NCI-H1048 (cell line): ENCODE measurements at regions not wholly inside any gene's neighbourhood (a gene's known extent, or its start where the extent isn't known, plus 50 kb on each side); places are given as distances from the start of the nearest gene placed in this dataset.
"Not testable (repeated sequence)": the region's sequence is repeated elsewhere in the genome, so short reads cannot be mapped to it uniquely, and the experiment has no call there.

Experiments used
- DNase-seq: peaks from one replicate; lab custom pipeline; 2025; lab: John Stamatoyannopoulos, UW

DNA sequence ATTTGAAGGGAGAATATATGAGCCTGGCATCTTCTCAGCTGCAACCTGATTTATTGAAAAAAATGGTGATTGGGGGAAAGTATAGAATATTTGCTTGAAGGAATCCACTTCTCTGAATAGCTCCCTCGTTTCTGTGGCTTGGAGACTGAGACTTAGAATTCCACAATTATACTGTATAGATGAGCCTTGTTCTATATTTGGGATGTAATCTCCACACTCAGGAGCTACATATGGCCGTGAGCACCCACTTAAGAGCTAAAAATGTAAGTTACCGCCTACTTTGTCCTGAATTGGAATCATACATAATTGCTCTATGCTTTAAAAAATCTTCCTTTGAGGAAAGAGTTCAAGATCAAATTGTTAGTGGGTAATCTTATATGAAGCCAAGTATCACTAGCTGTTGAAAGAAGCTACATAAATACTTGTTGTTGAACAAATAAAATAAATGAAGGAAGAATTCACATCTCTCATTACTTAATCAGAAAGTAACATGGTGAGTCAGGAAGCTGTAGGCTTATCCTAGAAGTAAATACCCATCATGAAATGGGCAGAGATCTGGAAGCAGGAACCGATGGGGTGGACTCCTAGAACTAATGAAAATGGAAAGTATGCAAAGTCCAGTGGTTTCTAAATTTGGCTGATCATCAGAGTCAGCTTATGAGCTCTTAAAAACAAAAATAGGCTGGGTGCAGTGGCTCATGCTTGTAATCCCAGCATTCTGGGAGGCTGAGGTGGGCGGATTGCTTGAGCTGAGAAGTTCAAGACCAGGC lies 254.3 kb downstream of the SOX4 start:
- DNase-seq = no peak

DNA sequence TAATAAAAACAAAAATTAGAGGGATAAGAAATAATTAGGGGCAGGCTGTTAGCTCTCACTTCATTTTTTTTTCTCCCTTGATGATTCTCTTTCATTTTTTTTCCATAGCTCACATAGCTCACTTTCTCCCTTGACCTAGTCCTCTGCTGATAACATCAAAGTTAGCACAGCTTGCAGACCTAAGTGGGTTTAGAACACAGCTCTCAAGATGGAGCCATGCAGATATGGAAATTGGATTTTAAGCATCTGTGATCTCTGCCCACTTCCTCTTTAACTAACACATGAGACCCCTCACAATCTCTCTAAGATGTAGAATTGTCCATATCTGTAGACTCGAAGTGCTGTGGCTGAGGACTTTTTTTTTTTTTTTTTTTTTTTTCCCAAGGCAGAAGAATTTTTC lies 257.1 kb downstream of the SOX4 start:
- DNase-seq = no peak

DNA sequence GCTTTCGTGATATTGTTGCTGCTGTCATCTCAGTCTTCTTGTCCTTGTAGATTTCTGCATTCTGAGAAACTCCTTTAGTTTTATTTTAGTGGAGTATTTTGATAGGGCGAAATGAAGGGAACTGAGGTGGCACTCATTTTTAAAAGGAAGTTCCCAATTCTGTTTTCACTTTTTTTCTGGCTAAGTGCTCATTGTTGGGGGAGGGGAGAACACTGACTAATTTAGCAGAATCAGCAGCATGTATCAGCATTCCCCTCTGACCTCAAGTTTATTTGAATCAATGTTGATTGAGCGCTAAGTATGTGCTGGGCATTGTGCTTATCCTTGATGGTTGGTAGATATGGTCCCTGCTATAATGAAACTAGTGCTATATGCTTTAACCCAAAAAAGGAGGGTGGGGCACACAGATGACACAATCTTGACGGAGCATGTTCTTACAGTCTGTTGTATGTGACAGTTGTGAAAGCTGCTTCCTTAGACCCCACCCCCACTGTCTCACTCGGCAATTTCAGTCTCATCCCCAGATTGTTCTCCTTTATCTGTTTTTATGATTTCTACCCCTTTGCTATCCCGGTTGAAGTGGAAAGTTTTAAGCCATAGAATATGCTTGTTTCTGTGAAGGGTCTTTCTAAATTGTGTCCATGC lies 262.4 kb downstream of the SOX4 start:
- no peak for DNase-seq

DNA sequence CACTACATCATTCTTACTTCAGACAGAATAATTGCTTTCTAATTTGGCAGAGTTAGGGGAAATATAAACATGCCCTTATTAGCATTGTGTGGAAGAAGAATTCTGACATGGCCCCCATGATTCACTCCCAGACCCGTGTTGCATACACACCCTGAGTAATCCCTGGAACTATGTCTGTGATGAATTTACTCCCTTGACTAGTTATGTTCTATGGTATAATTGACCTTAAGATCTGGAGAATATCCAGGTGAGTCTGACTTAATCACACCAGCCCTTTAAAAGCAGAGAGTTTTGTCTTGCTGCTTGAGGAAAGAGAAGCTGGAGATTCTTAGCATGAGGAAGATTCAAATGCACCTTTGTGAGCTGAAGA lies 262.9 kb downstream of the SOX4 start:
- DNase-seq = no peak

DNA sequence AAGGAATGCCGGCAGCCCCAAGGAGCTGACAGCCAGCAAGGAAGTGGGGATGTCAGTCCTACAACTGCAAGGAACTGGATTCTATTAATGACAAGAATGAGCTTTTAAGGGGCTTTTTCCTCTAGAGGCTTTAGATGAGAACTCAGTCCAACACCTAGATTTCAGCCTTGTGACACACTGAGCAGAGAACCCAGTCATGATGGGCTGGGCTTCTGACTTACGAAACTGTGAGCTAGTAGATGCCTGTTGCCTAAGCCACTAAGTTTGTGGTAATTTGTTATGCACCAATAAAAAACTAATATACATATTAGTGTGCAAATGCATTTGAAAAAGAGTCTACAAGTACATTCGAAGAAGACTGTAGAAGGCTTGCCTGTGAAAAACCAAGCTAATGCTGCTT lies 263.3 kb downstream of the SOX4 start:
- DNase-seq = no peak

DNA sequence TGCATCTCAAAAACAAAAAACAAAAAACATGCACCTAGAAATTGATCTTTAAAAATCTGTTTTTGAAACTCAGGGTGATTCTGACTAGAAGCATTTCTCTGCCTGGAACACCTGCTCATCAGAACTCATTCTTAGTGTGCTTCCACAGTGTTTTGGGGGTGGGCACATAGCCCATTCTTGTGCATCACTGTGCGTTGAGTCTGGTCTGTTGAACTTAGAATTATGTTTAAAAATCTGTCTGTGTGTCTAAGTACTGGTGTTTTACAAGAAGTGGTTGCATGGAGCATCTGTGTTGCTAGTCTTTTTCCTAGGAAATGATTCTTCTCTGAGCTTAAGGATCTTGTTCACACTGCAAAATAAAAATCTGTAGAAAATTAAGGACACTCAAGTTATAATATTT lies 264.5 kb downstream of the SOX4 start:
- no peak for DNase-seq

DNA sequence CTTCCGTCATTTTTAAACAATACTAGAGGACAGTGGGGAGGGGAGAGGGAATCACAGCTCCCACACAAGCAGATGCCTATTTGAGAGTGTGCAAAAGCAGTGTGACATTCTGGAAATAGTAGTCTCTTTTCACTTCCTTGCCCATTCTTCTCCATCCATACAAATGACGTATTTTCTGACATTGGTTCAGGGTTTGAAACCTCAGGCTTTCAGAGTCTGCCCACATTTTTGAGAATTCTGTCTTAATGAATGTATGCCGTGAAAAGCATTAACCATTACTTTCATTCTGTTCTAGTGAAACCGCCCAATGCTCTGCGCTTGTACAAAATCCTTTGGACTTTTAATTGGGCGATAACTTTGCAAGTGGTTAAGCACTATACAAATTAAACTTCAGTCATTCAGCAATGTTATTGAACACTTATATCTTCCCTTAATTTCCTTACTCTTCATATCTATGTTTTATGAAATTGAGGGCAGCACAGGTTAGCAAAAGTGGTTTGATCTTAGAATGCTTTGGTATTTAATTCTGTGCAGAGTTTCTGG lies 265.7 kb downstream of the SOX4 start:
- no peak for DNase-seq

DNA sequence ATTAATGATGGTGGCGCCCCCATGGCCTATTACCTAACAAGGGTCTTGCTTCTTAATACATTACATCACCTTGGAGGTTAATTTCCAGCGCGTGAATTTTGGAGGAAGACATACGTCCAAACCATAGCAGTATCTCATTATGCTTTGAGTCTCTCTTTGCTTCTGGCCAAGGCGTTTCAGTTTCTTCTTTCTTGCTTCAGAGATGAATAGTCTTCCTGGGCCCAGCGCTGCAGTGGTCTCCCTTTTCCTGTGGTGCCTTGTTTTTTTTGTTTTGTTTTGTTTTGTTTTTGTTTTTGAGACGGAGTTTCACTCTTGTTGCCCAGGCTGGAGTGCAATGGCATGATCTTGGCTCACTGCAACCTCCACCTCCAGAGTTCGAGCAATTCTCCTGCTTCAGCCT lies 268.4 kb downstream of the SOX4 start:
- DNase-seq = no peak

DNA sequence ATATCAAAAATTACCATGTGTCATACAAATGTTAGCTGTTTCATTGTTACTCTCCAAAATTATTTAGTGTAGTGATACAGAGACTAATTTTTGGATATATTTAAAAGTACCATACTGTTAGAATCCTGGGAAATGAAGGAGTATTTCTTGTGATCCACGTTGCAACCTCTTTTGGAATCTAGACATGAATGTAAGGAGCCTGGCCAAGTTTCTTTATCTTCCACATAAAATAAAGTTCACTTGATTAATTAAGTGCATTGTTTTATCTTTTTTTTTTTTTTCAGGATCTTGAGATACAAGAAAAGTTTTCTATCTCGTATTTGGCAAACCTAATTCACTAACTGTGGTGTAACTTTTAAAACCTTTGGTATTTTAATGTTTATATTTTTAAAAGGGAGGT lies 270.7 kb downstream of the SOX4 start:
- no peak for DNase-seq

DNA sequence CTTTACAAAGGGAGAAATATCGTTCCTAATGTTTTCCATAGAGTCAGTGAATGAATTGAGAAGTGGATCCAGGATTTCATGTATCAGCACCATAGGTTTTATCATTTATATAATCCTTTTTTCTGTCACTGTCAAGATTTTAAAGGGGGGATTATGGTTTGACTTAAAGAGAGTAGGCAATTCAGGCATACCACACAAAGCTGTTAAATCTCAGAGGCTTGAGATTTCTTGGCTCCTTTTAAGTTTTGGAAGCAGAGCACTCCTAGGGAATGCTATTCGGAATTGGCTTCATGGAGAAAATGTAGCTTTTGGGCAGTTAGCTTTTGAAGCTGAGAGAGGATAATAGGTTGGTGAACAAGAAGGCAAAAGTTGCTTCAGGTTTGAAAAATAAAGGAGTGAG lies 274.7 kb downstream of the SOX4 start:
- no peak for DNase-seq

DNA sequence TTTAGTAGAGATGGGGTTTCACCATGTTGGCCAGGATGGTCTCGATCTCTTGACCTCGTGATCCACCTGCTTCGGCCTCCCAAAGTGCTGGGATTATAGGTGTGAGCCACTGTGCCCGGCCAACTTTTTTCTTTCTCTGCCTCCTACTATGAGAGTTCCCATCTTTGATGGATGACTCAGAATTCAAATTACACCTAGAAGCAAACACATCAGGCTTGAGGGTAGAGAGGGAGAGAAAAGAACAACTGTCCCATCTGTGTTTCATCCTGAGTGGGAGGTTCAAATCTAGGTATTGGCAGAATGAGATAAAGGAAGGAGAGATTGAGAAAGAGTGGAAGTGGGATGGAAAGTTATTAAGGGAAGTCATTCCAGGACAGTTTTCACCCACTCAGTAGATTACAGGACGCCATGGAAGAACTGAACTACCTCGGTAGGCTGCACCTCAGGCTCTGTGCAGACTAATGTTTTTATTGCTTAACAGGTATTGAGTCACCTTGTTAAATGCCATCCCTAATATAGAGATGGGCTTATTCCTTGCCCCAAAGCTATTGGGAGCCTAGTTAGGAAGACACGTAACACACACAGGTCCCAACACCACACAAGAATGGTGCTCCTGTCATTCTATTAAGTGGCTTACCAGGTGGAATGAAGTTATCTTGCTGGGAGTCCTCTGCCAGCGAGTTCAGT lies 275.7 kb downstream of the SOX4 start:
- DNase-seq = no peak

DNA sequence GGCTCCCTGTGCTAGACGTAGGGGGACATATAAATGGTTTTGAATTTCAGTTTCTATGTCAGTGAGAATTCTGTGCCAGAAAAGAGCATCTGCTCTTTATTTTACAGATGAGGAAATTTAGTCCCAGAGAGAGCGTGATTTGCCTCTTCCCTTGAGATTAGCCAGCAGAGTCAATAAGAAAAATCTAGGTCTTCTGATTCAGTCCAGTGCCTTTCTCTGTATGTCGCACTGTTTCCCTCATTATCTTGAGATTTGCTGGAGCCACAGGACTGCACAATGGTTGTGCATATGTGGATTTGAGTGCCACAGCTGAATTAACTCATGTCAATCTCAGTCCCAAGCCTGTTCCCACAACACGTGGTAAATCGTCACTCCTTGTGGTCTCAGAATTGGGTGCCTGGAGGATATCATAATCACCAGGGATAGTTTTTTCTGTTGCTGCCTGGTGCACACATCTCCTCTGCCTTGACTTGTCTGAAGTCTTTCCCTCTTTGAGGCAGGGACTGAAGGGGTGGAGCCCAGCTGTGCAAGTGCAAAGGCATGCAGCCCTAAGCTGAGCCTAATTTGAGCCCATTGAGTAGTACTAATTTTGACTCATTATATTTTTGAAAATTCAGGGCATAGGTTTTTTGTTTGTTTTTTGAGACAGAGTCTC lies 276.7 kb downstream of the SOX4 start:
- no peak for DNase-seq

DNA sequence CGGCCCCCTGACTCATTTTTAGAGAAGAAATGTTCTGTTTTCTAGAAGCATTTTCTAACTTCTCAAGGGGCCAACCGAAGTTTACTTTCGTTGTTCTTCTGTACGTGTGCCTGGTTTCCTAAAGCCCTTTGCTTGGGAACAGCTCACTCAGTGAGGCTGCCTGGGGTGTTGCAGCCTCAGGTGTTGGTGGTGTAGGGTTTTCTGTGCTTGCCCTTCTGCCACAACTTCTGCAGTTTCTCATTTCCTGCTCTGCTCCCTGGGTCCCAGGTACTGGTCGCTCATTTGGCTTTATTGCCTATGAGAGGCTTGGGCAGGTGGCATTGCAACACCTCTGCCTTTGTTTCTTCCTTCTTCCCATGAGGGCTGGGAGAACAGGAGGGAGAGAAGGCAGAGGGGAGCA lies 278.3 kb downstream of the SOX4 start:
- no peak for DNase-seq

DNA sequence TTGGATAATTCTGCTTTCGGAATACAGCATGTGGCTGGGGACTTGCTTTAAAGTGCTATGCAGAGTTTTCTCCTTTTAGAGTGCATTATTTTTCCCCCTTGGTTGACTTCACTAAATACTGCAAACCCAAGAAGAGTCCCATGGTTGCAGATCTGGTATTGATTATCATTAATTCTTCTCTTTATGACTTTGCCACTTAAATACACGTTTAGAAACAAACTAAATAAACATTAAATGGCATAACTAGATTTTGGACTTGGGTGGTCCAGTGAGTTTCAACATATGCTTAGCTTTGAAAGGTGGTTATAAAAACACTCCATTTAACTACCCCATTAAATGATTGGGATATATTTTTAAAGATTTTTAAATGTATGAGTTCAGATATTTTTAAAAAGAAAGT lies 279.2 kb downstream of the SOX4 start:
- DNase-seq = no peak

DNA sequence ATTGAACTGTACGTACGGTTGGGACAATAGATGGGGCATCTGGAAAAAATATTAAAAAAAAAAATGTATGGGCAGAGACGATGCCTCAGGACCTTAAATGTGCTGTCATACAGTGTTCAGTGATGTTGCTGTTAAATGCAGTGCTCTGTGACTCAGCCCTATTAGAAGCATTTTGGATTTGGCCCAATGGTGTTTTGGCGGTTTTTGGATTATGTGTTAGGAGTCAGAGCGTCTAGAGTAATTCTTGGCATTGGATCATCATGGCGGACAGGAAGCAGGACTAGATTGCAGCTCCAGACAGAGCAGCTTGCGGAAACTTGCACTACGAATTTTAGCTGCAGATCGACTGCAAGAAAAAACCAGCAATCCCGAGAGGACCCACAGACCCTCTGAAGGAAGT lies 280.0 kb downstream of the SOX4 start:
- DNase-seq = no peak

DNA sequence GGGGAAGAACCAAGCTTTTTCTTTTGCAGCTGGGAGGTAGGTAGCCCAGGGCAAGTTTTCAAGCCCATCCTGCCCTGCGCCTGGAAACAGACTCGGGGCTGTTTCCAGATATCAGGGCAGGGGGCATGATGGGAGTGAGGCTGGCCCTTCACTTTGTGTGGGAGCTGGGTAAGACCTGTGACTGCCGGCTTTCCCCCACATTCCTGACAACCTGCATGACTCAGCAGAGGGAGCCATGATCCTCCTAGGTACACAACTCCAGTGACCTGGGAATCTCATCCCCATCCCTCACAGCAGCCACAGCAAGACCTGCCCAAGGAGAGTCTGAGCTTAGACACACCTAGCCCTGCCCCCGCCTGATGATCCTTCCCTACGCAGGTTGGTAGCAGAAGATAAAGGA lies 280.8 kb downstream of the SOX4 start:
- no peak for DNase-seq

DNA sequence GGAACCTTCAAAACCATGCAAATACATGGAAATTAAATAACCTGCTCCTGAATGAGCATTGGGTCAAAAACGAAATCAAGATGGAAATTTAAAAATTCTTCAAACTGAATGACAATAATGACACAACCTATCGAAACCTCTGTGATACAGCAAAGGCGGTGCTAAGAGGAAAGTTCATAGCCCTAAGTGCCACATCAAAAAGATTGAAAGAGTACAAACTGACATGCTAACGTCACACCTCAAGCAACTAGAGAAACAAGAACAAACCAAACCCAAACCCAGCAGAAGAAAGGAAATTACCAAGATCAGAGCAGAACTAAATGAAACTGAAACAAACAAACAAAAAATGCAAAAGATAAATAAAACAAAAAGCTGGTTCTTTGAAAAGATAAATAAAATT lies 283.5 kb downstream of the SOX4 start:
- DNase-seq = not testable (repeated sequence)

DNA sequence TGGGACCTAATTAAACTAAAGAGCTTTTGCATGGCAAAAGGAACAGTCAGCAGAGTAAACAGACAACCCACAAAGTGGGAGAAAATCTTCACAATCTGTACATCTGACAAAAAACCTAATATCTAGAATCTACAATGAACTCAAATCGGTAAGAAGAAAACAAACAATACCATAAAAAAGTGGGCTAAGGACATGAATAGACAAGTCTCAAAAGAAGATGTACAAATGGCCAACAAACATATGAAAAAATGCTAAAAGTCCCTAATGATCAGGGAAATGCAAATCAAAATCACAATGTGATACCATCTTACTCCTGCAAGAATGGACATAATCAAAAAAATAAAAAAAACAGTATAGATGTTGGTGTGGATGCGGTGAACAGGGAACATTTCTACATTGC lies 286.7 kb downstream of the SOX4 start:
- DNase-seq = not testable (repeated sequence)

DNA sequence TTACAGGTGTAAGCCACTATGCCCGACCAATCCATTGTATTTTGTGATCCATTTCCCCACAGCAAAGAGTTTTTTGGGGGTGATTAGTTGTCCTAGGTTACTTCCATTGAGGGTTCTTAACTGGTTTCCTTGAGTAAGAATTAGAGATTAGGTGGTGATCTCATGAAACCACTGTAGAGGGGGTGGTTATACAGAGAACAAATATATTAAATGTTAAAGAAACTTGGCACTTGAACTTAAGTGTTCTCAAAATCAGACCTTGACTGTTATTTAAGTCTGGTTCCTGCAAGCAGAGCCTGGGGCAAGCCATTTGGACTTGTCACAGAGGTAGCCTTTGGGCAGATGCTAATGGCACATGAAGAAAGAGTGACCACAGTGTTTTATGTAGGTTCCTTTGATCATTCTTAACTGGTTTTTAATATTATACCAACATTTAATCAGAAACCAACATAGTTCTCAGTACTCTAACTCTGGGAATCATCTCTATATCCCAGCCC lies 288.5 kb downstream of the SOX4 start:
- no peak for DNase-seq

DNA sequence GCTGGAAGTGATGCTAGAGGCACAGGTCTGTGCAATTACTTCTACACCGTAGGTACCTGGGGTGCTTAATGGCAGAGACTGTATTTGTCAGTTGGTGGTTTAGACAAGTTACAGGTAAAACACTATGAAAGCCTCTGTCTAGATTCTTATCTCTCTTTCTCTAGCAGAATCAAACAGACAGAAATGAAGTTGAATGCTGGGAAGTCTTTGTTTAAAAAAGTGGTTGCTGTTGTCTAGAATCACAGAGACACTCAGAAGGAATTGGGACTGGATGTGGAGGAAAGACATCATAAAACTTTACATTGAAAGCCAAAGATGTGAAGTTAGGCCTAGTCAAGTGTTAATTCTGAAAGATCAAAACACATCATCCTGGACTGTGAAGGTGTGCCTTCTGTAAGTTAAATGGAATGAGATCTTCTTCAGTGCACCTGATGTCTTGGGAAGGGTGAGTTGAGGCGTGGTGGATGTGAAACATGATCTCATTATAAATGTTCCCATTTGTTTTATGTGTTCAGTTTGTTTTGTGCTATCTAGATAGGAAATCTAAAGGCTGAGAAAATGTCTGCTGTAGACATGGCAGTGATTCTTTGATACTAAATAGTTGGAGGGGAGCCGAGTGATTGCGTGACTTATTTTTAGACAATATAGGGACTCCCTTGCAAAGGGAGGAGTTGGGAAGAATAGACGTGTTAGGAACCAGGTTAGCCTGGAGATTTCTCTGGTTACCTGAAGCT lies 290.2 kb downstream of the SOX4 start:
- DNase-seq = no peak

DNA sequence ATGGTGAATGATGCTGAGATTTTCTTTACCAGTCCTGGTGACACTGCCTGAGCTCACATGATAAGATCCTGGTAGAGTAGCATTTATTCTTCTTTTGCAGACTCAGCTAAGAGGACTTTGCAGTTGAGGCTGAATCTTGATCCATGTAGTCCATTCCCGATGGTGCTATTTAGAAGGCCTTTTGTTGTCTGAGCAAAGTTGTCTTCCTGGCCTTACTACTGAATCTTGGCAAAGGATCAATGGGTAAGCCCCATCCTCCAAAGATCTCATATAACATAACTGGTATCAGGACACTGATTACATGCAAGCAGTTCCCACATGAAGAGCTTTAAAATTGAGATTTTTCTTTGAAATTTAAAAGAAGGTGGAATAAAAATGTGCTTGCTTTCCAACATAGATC lies 291.6 kb downstream of the SOX4 start:
- DNase-seq = no peak
